Prostate gland (tissue), 2 donors: ENCODE measurements at regions not wholly inside any gene's neighbourhood (a gene's known extent, or its start where the extent isn't known, plus 50 kb on each side); places are given as distances from the start of the nearest gene placed in this dataset.

Source experiments
- DNase-seq: peaks from one replicate; pipeline ENCODE4 v3.0.0-alpha.2; 2019; ENCODE audit warnings: low spot score
- H3K27ac ChIP-seq, 2 donors: fragments of 200-600 bp; sonication (generic); 2 replicates each; pipeline ENCODE4 v1.5.1; 2017 to 2019
- H3K27me3 ChIP-seq: fragments of 200-600 bp; sonication (generic); replicated peaks from 2 replicates; pipeline ENCODE4 v1.5.1; 2019; ENCODE audit not compliant: insufficient read depth
- H3K36me3 ChIP-seq, 2 donors: fragments of 200-600 bp; sonication (generic); 1 replicate in 1 of 2; 2 replicates in 1 of 2; pipeline versions ENCODE4 v1.5.1 to v1.8.1; 2017 to 2019
- H3K4me1 ChIP-seq: fragments of 200-600 bp; sonication (generic); replicated peaks from 2 replicates; pipeline ENCODE4 v1.5.1; 2019
- H3K4me3 ChIP-seq, 2 donors: fragments of 200-600 bp; sonication (generic); 2 replicates each; pipeline ENCODE4 v1.5.1; 2017 to 2019
- H3K9me3 ChIP-seq: fragments of 200-600 bp; sonication (generic); 2 replicates; pipeline ENCODE4 v1.5.1; 2017
- CTCF ChIP-seq, 4 experiments: fragments of 200-600 bp in 2 of 4; fragments of 450-650 bp in 2 of 4; sonication (generic) in 2 of 4; IDR thresholded peaks; 1 replicate in 3 of 4; 2 replicates in 1 of 4; pipeline ENCODE4 v1.5.1; 2016 to 2019; ENCODE audit warnings: antibody characterized with exemption in 4 of 4, mild to moderate bottlenecking in 2 of 4, moderate library complexity in 2 of 4
- POLR2A ChIP-seq: fragments of 450-650 bp; IDR thresholded peaks from one replicate; pipeline ENCODE4 v1.6.1; 2016; ENCODE audit warnings: antibody characterized with exemption, mild to moderate bottlenecking
- POLR2AphosphoS5 ChIP-seq: sonication (generic); formaldehyde crosslinking; IDR thresholded peaks from one replicate; pipeline ENCODE4 v1.6.1; 2017; ENCODE audit warnings: antibody characterized with exemption
- WGBS: methylation state at CpG from one replicate; pipeline ENCODE4 v1.1.5; 2018; 5-methylcytosine and 5-hydroxymethylcytosine counted together
- intact Hi-C: fragments of 100-400 bp; cut with DNase I; formaldehyde crosslinking; loops from one replicate; pipeline ENCODE4 v1.14.2; 2022

DNA sequence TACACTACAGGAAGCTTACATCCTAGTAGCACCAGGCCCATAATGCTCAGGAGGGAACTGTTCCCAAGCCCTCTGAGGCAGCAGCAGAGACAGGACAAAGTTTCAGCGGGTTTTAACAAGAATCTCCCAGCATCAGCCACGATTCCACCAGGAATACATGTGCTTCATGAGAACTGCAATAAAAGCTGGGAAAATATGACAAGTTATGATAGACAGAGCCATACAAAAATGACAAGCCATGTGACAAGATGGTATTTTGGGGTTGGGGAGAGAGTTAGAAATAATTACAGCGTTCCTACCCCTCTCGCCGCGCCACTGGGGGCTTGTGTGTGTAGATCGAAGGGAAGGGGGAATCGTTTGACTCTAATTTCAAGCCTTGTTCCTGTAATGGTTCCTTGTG lies 112.7 kb upstream of the CTBP2 start:
- intact Hi-C loops = no loop called here
- Histone ChIP-seq H3K27me3 (no peaks in the 10 kb centered on the region), H3K36me3 (no peaks in the 10 kb centered on the region), H3K27ac (no peak overlapping the region), H3K9me3 (no peaks in the 10 kb centered on the region), H3K4me1 (no peaks in the 10 kb centered on the region), H3K4me3 (no peak overlapping the region)
- 84% methylated on average over 8 of the region's 8 CpGs for WGBS
- no peak for DNase-seq
- TF ChIP-seq POLR2A = no peak

GRCh38 chr10:125269716-125270115 lies 109.4 kb upstream of the CTBP2 start:
- WGBS = 85% methylated on average over 2 of the region's 2 CpGs
- Histone ChIP-seq H3K4me3 (no peak overlapping the region), H3K9me3 (no peaks in the 10 kb centered on the region), H3K4me1 (no peaks in the 10 kb centered on the region), H3K36me3 (no peaks in the 10 kb centered on the region), H3K27ac (no peak overlapping the region), H3K27me3 (no peaks in the 10 kb centered on the region)
- no peak for DNase-seq
- intact Hi-C loops = no loop called here
- TF ChIP-seq POLR2A = no peak
- TF ChIP-seq POLR2AphosphoS5 = no peak
- no peak for TF ChIP-seq CTCF (IDR thresholded peaks at IDR 0.05)

DNA sequence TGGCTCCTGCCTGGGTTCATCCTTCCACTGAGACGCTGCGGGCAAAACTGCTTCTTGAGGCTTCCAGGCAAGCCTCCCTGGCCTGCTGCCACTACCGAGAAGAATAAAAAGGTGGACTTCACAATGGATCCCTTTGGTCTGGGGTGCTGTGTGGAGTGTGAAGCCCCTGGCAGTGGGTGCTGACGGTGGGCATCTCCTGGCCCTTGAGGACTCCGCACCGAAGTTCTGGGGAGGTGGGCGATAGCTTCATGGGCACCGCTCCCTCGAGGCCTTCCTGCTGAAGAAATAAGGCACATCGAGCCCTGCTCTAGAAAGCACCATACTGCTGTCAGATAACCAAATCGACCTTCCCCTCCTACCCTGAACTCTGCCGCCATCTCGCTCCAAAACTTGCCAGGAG lies 106.6 kb upstream of the CTBP2 start:
- Histone ChIP-seq H3K27ac (no peak overlapping the region), H3K4me1 (no peaks in the 10 kb centered on the region), H3K4me3 (no peak overlapping the region), H3K27me3 (no peaks in the 10 kb centered on the region), H3K36me3 (no peaks in the 10 kb centered on the region), H3K9me3 (no peaks in the 10 kb centered on the region)
- WGBS = 81% methylated on average over 13 of the region's 13 CpGs
- no peak for DNase-seq
- intact Hi-C loops = no loop called here
- no peak for TF ChIP-seq CTCF (IDR thresholded peaks at IDR 0.05)
- TF ChIP-seq POLR2A = no peak
- no peak for TF ChIP-seq POLR2AphosphoS5

- no peak for TF ChIP-seq POLR2A
- TF ChIP-seq POLR2AphosphoS5 = no peak
- no peak for TF ChIP-seq CTCF (IDR thresholded peaks at IDR 0.05)
- Histone ChIP-seq H3K27me3 (no peaks in the 10 kb centered on the region), H3K27ac (no peak overlapping the region), H3K36me3 (no peaks in the 10 kb centered on the region), H3K4me1 (no peaks in the 10 kb centered on the region), H3K4me3 (no peak overlapping the region), H3K9me3 (no peaks in the 10 kb centered on the region)
- intact Hi-C loops = no loop called here
- WGBS = 82% methylated on average over 14 of the region's 14 CpGs
- DNase-seq = no peak
Measured at GRCh38 chr10:125266541-125266940, 106.2 kb upstream of the CTBP2 start.

GRCh38 chr10:125265579-125265955 lies 105.2 kb upstream of the CTBP2 start:
- H3K36me3 ChIP-seq = no peaks in the 10 kb centered on the region
- no peak overlapping the region for H3K4me3 ChIP-seq
- 77% methylated on average over 6 of the region's 6 CpGs for WGBS
- H3K9me3 ChIP-seq = no peaks in the 10 kb centered on the region
- TF ChIP-seq POLR2AphosphoS5 (no peak), POLR2A (no peak)
- intact Hi-C loops = no loop called here
- H3K27me3 ChIP-seq = no peaks in the 10 kb centered on the region
- DNase-seq = no peak
- no peak overlapping the region for H3K27ac ChIP-seq
- H3K4me1 ChIP-seq = no peaks in the 10 kb centered on the region

GRCh38 chr10:125264757-125265578 lies 104.6 kb upstream of the CTBP2 start:
- H3K9me3 ChIP-seq = no peaks in the 10 kb centered on the region
- 75% methylated on average over 13 of the region's 13 CpGs for WGBS

More at GRCh38 chr10:125264757-125265578, 104.6 kb upstream of the CTBP2 start:
- no peak for DNase-seq
- no peaks in the 10 kb centered on the region for H3K36me3 ChIP-seq
- intact Hi-C loops = no loop called here
- no peak overlapping the region for H3K4me3 ChIP-seq
- no peaks in the 10 kb centered on the region for H3K27me3 ChIP-seq
- H3K27ac ChIP-seq = no peak overlapping the region
- H3K4me1 ChIP-seq = no peaks in the 10 kb centered on the region
- no peak for TF ChIP-seq CTCF (IDR thresholded peaks at IDR 0.05)
- no peak for TF ChIP-seq POLR2A
- no peak for TF ChIP-seq POLR2AphosphoS5
